KMS-11 (cell line): ENCODE measurements at regions not wholly inside any gene's neighbourhood (a gene's known extent, or its start where the extent isn't known, plus 50 kb on each side); places are given as distances from the start of the nearest gene placed in this dataset.
"Not testable (repeated sequence)": the region's sequence is repeated elsewhere in the genome, so short reads cannot be mapped to it uniquely, and the experiment has no call there.

Experiments
- H2AFZ ChIP-seq: fragments of 200-600 bp; sonication (generic); 2 replicates; pipeline ENCODE4 v1.6.1; 2016; ENCODE audit warnings: antibody characterized with exemption, mixed run types, low read depth
- H3K27ac ChIP-seq: fragments of 200-600 bp; sonication (generic); 2 replicates; pipeline ENCODE4 v1.6.1; 2016; ENCODE audit warnings: mild to moderate bottlenecking, mixed run types
- H3K27me3 ChIP-seq: fragments of 200-600 bp; sonication (generic); 2 replicates; pipeline ENCODE4 v1.6.1; 2017; ENCODE audit warnings: mild to moderate bottlenecking, low read depth, mixed run types, moderate library complexity; ENCODE audit not compliant: insufficient read depth
- H3K36me3 ChIP-seq: fragments of 200-600 bp; sonication (generic); 2 replicates; pipeline ENCODE4 v1.6.1; 2017; ENCODE audit warnings: mild to moderate bottlenecking, mixed run types; ENCODE audit not compliant: insufficient read depth
- H3K4me1 ChIP-seq: fragments of 200-600 bp; sonication (generic); 2 replicates; pipeline ENCODE4 v1.6.1; 2016; ENCODE audit warnings: mild to moderate bottlenecking, low read depth, mixed run types; ENCODE audit not compliant: poor library complexity, severe bottlenecking
- H3K4me2 ChIP-seq: fragments of 200-600 bp; sonication (generic); 2 replicates; pipeline ENCODE4 v1.7.0; 2016; ENCODE audit warnings: mild to moderate bottlenecking, mixed run types
- H3K4me3 ChIP-seq: fragments of 200-600 bp; sonication (generic); IDR thresholded peaks from 2 replicates; pipeline ENCODE4 v1.6.1; 2017; ENCODE audit warnings: low read depth, low read length, mixed read lengths; ENCODE audit not compliant: insufficient read depth
- H3K79me2 ChIP-seq: fragments of 200-600 bp; sonication (generic); 2 replicates; pipeline ENCODE4 v1.6.1; 2016; ENCODE audit warnings: low read depth, mixed run types; ENCODE audit not compliant: insufficient read depth
- H3K9ac ChIP-seq: fragments of 200-600 bp; sonication (generic); 2 replicates; pipeline ENCODE4 v1.6.1; 2016; ENCODE audit warnings: mild to moderate bottlenecking, mixed run types
- H4K20me1 ChIP-seq: fragments of 200-600 bp; sonication (generic); 2 replicates; pipeline ENCODE4 v1.6.1; 2016; ENCODE audit warnings: mild to moderate bottlenecking, mixed run types; ENCODE audit not compliant: insufficient read depth
- TF ChIP-seq, protein P1 (sequence below): fragments of 200-600 bp; sonication (generic); conservative IDR thresholded peaks from 2 replicates; pipeline ENCODE4 v1.6.1; 2017; ENCODE audit warnings: low read depth, mild to moderate bottlenecking, antibody characterized with exemption, low read length, moderate library complexity, mixed read lengths

DNA sequence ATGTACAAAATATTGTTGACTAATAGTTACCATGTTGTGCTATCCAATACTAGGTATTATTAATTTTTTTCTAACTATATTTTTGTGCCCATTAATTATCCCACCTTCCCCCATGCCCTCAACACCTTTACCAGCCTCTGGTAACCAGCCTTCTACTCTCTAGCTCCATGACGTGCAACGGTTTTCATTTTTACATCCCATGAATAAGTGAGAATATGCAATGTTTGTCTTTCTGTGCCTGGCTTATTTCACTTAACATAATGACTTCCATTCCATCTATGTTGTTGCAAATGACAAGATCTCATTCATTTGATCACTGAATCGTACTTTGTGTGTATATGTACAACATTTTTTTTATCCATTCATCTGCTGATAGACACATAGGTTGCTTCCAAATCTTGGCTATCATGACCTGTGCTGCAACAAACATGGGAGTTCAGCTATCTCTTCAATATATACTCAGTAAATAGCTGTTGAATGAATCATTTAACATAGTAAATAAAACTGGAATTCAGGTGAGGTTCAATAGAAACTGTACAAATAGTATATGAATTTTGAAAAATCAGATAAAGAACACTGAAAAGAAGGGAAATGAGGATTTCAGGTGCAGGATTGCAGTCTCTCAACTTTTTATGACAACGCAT, 509.0 kb upstream of the MIR17HG start:
- Histone ChIP-seq H3K9ac (no peak overlapping the region), H4K20me1 (no peaks in the 10 kb centered on the region), H3K36me3 (no peaks in the 10 kb centered on the region), H2AFZ (no peak overlapping the region), H3K27me3 (no peaks in the 10 kb centered on the region), H3K79me2 (no peaks in the 10 kb centered on the region), H3K4me2 (no peak overlapping the region), H3K27ac (no peak overlapping the region), H3K4me3 (no peak overlapping the region), H3K4me1 (no peaks in the 10 kb centered on the region)
- TF ChIP-seq, protein P1, sequence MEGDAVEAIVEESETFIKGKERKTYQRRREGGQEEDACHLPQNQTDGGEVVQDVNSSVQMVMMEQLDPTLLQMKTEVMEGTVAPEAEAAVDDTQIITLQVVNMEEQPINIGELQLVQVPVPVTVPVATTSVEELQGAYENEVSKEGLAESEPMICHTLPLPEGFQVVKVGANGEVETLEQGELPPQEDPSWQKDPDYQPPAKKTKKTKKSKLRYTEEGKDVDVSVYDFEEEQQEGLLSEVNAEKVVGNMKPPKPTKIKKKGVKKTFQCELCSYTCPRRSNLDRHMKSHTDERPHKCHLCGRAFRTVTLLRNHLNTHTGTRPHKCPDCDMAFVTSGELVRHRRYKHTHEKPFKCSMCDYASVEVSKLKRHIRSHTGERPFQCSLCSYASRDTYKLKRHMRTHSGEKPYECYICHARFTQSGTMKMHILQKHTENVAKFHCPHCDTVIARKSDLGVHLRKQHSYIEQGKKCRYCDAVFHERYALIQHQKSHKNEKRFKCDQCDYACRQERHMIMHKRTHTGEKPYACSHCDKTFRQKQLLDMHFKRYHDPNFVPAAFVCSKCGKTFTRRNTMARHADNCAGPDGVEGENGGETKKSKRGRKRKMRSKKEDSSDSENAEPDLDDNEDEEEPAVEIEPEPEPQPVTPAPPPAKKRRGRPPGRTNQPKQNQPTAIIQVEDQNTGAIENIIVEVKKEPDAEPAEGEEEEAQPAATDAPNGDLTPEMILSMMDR: no peak

DNA sequence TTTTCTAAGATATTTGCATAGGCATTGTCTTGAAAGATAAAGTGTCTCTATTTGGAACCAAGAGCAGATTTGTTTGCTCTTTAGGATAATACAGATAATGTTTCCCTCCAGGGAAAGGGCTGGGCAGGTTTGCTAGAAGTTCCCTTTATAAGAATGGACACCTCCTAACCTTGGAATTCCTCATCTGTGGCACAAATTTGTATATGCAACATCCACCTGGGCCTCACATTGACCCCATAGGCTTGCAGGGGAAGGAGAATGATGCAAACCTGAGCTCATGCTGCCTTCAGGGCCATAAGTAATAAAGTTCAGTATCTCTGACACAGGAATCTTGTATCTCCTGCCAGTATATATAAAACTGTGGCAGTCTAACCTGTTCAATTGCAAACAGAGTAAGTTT, 508.4 kb upstream of the MIR17HG start:
- H3K4me1 ChIP-seq: no peaks in the 10 kb centered on the region
- H3K9ac ChIP-seq: no peak overlapping the region
- H3K4me3 ChIP-seq: no peak overlapping the region
- no peaks in the 10 kb centered on the region for H3K36me3 ChIP-seq
- H3K4me2 ChIP-seq: no peak overlapping the region
- H3K27me3 ChIP-seq: no peaks in the 10 kb centered on the region
- H4K20me1 ChIP-seq: no peaks in the 10 kb centered on the region
- no peak overlapping the region for H2AFZ ChIP-seq
- no peak overlapping the region for H3K27ac ChIP-seq
- TF ChIP-seq, protein P1: no peak
- H3K79me2 ChIP-seq: no peaks in the 10 kb centered on the region

DNA sequence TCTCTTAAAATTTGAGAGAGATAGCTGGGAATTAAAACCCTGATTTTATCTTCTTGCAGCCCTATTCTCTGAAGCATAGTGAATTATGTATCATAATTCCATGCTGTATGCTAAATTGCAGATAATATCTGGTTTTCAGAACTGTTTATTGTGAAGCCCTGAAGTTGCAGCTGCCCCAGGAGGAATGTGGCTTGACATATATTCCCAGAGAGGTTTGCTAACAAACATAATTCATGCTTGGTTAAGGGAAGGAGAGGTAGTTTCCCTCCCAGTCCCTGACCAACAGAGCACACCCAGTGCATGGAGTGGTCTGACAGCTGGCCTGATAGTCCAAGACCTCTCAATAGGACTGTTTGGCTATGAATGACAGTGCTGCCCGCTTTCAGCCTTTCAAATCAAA, 500.6 kb upstream of the MIR17HG start:
- Histone ChIP-seq H3K4me1 (no peaks in the 10 kb centered on the region), H3K79me2 (no peaks in the 10 kb centered on the region), H3K4me2 (no peak overlapping the region), H3K9ac (no peak overlapping the region), H3K27ac (no peak overlapping the region), H4K20me1 (no peaks in the 10 kb centered on the region), H3K4me3 (no peak overlapping the region), H2AFZ (no peak overlapping the region), H3K36me3 (no peaks in the 10 kb centered on the region), H3K27me3 (no peaks in the 10 kb centered on the region)
- TF ChIP-seq, protein P1: no peak

DNA sequence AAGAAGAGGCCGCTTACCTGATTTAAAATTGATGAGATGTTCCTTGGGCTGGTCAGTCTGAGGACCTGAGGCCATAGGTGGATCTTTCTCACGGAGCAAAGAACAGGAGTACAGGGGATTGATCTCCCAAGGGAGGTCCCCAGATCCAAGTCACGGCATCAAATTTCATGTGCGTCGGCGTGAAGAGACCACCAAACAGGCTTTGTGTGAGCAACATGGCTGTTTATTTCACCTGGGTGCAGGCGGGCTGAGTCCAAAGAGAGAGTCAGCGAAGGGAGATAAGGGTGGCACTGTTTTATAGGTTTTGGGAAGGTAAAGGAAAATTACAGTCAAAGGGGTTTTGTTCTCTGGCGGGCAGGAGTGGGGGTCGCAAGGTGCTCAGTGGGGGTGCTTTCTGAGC, 493.8 kb upstream of the MIR17HG start:
- H3K79me2 ChIP-seq, H4K20me1 ChIP-seq, H3K9ac ChIP-seq, H3K27me3 ChIP-seq, H3K4me2 ChIP-seq, H2AFZ ChIP-seq, H3K4me3 ChIP-seq, H3K4me1 ChIP-seq, H3K27ac ChIP-seq, H3K36me3 ChIP-seq: not testable (repeated sequence)

DNA sequence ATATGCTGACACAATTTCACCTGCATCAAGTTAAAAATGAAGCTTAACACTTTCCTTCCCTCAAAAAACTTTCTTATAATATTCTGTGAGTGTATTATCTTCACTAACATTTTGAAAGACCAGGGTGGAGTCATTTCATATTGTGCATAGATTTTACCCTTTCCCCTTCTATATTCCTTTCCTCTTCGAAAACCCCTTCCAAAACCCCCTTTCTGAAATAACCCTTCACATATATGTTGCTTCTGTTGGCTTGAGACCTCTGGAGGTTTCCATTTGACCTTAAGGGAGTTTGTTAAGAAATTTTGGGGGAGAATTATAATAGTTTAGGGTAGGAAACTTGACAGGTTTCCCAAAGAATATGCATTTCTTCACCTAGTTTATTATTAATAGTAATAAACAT, 489.6 kb upstream of the MIR17HG start:
- no peak overlapping the region for H3K9ac ChIP-seq
- no peaks in the 10 kb centered on the region for H4K20me1 ChIP-seq
- TF ChIP-seq, protein P1: no peak
- H3K4me3 ChIP-seq: no peak overlapping the region
- H3K4me1 ChIP-seq: no peaks in the 10 kb centered on the region
- H3K4me2 ChIP-seq: no peak overlapping the region
- H3K27ac ChIP-seq: no peak overlapping the region
- H3K36me3 ChIP-seq: no peaks in the 10 kb centered on the region
- H2AFZ ChIP-seq: no peak overlapping the region
- no peaks in the 10 kb centered on the region for H3K79me2 ChIP-seq
- H3K27me3 ChIP-seq: no peaks in the 10 kb centered on the region
